GM21723 (cell line): ENCODE measurements at regions not wholly inside any gene's neighbourhood (a gene's known extent, or its start where the extent isn't known, plus 50 kb on each side); places are given as distances from the start of the nearest gene placed in this dataset.
A peak's percentile ranks its signal among the peaks of the same experiment; 100 is the strongest.
"Not testable (repeated sequence)": the region's sequence is repeated elsewhere in the genome, so short reads cannot be mapped to it uniquely, and the experiment has no call there.

Source experiments
- ATAC-seq: cut with Tn5 transposase; IDR thresholded peaks from one replicate; pipeline ENCODE4 v1.9.1; 2021; ENCODE audit warnings: mild to moderate bottlenecking, moderate library complexity; ENCODE audit not compliant: unreplicated experiment

DNA sequence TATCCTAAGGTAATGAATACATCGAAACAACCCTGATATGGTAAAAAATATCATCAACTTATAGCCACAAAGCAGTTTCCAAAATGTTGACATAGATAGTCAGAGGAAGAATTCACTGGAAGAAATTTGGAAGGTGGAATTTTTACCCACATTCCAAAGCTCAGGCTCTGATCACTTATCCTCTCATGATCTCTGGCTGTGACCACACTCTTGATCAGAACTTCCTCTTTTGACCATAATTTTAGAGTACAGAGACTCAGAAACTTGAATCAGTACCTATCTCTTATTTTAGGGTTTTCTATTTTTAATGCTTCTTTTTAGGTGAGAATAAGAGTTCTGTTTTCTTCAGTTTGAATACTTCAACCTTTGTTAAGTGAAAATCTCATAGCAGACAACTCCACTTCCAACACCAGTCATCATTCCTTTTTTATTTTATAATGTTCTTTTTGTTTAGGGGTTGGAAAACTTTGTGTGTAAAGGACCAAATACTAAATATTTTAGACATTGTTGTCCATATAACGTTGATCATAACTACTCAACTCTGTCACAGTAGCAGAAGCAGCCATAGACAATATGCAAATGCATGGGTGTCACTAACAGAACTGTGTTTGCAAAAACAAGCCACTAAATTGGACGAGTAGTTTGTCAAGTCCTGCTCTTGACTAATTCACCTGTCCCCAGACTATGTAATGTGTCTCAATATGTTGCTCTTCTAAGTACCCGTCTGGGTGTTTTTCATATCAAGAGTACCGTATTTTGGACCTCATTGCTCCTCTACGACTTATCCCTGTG is 891.6 kb upstream of the CRIM1 start:
- ATAC-seq = no peak

DNA sequence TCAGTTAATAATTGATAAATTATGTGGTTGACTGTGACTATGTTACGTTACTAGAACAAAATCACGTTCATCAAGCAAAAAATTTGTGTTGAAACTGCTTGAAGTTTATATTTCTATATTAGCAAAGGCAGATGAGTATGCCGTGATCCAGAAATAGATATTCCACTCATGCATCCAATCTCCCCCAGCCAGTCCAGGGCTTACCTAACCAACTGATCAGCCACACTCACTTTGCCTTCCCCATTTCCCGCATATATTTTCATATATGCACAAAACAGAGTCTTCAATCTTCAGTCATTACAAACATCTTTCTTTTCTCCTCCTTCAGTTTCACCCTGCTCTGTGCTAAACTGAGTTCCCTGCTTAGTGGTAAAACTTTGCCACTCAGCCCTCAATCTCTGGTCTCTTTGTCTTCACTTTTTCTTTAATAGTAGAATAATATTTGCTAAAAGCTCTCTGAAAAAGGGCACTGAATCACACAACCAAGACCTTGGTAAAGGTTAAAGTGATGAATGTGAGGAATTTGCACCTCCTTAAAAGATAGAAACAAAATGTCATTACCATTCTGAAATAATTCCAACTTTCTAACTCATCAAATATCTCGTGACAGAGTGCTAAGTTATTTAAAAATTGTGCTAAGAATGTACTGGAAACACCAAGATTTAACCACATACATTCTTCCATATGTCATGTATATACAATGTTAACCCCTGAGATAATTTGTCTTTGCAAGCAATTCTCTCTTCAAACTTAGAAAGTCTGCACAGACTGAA is 893.2 kb upstream of the CRIM1 start:
- ATAC-seq = no peak

DNA sequence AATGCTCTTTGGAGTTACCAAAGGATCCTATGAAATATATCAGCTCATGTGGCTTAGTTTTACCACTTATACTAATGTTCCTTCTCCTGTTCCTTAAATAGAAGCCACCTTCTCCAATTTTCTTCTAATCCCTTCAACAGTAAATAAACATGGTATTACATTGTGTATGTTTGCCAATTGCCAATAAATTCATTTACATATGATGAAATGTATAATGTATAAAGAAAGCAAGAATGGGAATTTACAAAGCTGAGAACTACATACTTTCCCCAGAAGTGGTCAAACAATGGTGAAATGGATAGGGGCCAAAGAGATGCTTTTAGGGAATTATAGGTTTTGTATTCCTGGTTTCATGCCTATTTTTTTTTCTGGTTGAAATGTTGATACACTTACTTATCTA is 894.2 kb upstream of the CRIM1 start:
- ATAC-seq = no peak

DNA sequence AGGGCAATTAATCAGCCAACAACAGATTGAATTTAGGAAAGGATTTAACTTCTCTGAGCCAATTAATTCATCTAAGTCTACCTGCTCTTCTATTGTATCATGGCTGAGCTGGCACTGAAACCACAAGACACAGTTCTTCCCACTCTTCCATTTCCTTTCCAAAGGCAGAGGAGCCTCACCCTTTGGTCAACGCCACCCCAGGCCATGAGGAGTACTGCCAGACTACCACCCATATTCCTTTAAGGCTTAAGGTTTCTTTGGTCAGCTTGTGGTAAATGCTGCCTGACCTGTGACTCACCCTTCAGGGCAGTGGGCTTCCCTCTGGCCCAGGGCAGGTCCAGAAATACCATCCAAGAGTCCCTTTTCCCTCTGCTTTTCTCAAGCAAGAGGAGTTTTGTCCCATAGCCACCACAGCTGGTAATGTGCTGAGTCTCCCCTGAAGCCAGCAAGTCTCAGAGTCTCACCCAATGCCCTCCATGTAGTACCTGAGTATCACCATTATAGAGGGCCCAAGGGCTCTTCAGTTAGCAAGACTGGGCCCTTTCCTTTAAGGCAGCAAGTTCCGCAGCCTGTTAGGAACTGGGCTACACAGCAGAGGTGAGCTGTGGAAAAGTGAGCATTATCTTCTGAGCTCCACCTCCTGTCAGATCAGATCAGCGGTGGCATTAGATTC is 900.5 kb upstream of the CRIM1 start:
- ATAC-seq = no peak

DNA sequence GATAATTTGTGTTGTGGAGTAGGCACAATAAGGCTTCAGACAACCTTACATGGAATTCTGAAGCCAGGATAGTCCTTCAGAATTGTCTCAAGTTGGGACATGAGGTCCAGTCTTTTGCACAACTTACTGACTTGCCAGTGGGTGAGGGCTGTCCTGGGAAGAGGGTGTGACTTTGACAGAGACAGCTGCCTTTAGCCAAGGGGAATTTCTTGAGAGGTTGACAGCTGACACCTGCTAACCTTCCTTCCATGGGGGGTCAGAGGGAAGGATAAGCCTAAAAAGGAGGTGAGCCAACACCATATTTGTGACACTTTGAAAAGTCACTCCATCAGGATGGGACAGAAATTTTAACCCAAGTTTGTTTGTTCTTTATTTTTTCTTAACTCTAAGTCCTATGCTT is 907.8 kb upstream of the CRIM1 start:
- no peak for ATAC-seq

DNA sequence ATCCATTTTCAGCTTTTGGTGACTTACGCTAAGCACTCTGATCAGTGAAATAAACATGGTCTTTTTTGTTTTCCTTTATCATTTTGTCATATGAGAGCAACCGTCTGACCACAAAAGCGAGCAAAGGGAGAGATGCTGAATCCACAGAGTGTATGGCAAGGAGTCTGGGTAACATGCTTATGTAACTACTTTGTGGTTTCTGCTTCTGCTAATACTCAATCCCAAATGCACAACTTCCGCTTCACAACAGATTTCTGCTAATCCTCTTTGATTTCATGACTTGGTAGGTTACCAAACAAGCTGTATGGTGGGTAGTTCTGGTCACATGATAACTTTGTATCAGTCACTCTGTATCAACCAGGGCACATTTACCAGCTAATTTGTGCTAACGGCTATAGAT is 908.4 kb upstream of the CRIM1 start:
- no peak for ATAC-seq

DNA sequence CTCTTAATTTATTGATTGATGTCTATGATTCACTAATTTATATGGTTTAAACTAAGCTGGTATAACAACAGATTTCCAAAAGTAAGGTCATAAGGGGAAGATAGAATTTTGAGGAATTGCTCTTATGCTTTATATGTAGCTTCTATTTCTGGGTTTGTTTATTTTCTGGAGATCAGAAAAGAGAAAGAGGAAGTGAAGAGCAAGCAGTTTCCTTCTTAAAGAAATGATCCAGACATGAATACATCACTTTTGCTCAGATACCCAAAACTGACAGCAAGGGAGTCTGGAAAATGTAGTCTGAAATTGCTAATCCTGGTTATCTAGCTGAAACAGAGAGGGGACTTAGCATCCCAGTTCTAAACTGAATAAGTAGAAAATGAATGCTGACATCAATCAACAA is 912.5 kb upstream of the CRIM1 start:
- ATAC-seq = no peak

DNA sequence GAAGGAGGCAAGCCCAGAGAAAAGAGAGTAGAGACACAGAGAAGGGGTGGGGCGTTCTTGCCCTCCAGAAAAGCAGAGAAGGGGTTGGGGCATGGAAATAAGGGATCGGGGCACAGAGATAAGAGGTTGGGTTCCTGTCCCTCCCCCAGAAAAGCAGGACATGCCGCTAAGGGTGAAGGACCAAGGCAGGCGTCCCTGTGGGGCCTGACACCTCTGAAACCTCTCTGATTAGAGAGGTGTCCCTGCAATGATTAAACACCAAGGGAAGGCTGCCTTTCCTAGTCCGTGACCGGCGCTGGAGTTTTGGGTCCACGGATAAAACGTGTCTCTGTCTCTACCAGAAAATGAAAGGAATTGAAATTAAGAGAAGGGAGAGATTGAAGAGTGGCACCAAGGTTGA is 914.0 kb upstream of the CRIM1 start:
- ATAC-seq = not testable (repeated sequence)

DNA sequence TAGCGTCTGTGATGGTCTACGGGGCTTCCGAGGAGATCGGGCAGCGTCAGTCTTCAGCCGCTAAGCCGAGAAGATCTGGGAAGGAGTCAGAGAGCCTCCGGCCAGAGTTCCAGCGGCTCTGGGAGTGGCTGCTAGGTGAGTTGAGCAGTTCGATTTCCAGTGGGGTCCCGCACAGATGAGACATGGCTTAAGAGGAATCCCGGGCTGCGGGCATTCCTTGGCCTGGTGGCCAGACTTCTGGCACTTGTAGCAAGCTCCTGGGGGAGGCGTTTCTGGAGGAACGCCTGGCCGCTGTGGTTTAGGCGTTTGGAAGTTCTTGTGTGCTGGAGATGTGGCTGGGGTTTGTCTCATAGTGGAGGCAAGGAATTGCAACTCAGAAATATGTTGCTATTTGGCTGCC is 915.3 kb upstream of the CRIM1 start:
- not testable (repeated sequence) for ATAC-seq

DNA sequence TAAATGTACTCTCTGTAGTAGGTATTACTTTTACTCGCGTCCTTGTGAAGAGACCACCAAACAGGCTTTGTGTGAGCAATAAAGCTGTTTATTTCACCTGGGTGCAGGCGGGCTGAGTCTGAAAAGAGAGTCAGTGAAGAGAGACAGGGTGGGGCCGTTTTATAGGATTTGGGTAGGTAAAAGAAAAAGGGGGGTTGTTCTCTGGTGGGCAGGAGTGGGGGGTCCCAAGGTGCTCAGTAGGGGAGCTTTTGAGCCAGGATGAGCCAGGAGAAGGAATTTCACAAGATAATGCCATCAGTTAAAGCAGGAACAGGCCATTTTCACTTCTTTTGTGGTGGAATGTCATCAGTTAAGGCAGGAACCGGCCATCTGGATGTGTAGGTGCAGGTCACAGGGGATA is 918.7 kb upstream of the CRIM1 start:
- ATAC-seq = not testable (repeated sequence)

DNA sequence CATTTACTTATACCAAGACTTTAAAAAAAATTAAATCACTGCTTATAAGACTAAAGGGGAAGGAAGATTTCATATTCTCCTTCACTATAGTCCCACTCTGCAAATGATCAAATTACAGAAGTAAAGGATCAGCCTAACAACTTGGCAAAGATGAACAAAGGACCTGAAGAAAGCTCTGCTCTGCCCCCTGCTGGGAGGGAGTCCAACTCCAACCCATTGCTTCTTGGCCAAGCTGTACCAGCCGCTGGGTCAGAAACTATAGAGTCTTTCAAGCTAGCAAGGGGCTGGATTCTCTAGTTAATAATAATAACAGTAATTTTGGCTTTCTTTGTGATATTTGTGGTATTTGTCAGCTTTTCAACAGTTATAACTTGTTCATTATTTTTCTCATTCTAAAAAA is 927.0 kb upstream of the CRIM1 start:
- ATAC-seq = no peak

DNA sequence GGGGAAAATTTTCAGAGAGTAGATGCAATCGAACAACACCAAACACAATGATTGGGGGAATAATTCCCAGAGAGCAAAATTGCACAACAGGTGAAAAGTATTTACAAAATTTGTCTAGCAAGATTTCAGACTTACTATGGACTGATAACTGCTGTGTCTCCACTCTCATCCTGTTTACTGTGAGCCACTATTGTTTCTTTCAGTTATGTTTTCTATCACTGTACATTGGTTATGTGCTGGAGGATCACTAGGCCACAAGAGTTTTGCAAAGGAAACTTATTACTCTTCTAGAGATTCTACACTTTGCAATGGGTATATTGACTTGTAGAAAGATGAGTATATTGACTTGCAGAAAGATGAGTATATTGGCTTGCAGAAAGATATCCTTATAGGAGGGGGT is 934.1 kb upstream of the CRIM1 start:
- ATAC-seq = no peak

DNA sequence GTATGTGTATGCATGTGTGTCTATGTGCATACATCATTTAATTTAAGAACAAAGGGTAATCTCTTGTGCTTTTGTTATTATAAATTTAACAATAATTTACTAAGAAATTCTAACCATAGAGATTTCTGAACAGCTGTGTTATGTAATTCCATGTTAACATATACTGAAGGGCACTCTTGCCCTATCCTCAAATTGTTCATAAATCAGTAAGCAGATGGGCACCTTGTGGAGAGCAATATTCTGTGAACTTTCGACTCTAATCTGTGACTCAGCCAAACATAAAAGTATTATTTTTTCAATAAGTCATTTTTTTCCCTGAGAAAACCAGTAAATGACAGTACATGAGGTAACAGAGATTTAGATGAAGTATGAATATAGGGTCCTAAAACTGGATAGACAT is 938.3 kb upstream of the CRIM1 start:
- no peak for ATAC-seq

DNA sequence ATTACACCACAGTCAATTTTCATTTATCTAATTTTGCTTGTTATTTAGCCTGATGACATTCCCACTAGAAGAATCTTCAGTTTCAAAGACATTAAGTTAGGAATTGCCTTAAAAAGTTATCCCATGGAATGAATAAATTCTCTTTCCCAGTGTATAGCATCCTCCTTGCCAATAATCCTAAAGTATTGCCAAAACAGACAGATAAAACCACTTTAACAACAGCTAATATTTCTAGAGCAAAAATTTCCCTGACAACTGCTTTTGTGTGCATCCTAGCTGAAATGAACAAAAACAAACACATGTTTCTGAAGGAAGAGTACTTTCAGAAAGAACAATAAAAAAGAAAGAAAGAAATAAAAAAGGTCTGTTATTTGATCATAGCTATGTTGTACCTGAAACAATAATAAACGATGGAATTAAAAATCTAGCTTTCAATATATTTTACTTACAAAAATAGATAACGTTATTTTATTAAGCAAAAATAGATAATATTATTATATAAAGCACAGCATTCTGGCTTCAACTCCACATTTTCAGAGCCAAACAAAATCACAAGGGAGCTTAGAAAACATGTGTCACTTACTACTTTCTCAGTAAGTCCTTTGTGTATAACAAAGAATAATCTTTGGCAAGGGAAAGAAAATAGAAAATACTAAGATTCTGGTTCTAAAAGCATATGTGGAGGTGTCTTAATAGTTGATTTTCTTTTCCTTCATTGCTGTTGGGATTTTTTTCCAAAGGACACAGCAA is 939.0 kb upstream of the CRIM1 start:
- ATAC-seq = no peak

DNA sequence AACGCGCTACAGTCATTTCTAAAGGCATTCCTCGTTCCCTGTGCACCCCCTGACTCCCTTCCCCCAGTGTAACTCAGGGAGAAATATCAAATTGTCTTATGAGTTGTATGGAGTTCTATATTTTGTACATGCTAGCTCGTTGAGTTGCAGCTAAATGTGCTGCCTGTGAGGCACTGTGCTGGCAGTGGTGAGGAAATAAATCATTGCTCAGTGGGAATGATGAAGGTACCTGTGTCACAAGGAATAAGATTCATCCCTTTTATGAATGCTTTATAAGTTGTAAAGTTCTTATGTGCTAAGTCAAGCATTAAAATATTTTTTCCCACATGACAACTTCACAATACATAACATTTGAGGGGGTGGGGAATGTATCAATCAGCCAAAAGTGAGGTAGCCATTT is 939.6 kb upstream of the CRIM1 start:
- ATAC-seq = no peak

DNA sequence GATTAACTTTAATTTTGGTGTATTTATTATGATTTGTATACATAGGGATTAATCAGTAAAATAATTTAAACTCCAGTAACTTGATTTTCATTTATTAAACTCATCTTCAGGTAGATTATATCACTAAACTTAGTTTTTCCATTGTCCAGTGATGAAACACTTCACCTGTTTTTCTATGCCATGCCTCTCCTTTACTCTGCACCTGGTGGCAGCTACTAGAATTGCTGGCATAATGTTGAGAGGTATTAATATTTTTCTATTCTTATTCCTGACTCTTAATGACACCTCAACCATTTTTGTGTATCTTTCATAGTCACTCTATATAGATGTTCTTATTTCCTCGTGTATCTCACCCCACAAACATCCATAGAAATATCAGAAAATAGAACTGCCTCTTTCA is 940.3 kb upstream of the CRIM1 start:
- no peak for ATAC-seq

DNA sequence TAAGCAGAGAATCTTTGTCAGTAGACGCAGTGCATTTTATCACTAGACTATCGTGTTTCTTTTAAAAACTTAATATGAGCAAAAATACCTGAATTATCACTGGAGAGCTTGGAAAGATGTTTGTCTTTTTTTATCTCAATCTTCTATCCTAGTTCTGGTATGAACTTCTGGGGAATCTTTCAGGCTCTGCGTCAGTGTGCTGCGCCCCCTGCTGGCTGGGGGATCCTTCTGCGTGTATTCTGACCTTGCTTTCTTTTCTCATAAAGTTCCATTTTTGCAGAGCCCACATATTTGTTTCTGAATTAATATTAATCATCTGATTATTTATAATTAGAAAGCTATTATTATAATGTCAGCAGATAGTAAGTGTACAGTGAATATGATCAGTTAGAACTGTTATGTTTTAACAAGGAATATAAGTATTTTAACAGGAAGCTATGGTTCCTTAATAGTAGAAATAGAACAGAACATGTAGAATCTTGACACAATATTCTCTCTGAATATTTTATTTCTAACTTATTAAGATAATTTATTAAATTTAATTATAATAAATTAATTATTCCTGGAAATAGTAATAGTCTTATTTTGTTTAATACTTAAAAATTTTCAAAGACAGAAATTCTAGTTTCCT is 945.0 kb upstream of the CRIM1 start:
- peak; percentile 87 for ATAC-seq

DNA sequence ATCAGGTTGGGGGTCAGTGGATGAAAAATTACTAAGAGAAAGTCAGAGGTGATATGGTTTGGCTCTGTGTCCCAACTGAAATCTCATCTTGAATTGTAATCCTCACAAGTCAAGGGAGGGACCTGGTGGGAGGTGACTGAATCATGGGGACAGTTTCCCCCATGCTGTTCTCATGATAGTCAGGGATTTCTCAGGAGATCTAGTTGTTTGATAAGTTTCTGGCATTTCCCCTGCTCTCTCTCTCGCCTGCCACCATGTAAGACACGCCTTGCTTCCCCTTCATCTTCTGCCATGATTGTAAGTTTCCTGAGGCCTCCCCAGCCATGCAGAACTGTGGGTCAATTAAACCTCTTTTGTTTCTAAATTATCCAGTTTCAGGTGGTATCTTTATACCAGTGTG is 945.8 kb upstream of the CRIM1 start:
- ATAC-seq = no peak

DNA sequence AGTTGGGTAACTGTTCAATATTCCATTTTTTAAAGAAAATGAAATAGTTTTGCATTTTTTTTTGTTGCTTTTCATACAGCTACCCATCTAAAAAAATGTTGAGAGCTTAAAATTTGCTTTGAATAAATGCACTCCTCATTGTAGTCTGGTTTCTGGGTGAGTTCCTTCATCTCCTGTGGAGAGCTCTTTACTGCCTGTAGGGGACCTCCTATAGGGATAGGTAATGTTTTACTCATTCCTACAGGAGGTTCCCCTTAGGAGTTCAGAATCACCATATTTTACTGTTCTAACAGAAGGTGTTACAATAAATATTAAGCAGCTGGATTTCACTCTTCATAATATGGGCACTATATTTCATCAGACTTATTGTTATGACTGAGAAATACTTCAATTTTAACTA is 947.3 kb upstream of the CRIM1 start:
- ATAC-seq = no peak

DNA sequence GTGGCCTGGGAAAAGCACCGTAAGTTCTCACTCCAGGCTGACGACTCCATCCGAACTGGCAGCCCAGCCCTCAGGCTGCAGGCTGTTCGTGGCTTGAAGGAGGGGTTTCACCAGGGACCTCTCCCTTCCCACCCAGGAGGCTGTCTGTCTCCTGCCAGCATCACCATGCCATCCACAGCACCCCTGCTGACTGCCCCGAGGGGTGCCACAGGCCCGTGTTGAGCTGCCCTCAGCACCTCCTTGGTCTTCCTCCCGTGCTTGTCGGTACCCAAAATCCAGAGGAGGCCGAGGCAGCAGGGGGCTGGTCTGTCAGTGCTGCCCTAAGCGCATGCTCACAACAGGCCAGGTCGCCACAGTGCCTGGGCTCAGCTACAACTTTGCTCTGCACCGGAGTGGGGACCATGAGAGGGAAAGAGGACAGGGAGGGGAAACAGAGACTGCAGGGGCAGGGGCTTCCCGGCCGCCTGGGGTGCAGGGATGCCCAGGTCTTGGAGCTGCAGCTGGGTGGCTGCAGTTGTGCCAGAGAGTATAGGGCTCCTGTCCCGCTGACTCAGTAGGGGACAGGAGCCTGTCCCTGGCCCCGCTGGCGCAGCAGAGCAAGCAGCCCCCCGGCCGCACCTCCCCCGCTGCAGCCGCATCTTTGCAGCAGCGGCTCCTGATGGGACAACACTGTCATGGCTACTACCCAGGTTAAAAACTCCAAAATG is 963.7 kb upstream of the CRIM1 start:
- no peak for ATAC-seq
